CD4-positive, alpha-beta T cell (primary cell): ENCODE measurements at regions not wholly inside any gene's neighbourhood (a gene's known extent, or its start where the extent isn't known, plus 50 kb on each side); places are given as distances from the start of the nearest gene placed in this dataset.

Source experiments
- ATAC-seq: fragments of 200-7000 bp; cut with Tn5 transposase; one replicate; pipeline ENCODE4 v1.10.0; 2022; ENCODE audit warnings: mild to moderate bottlenecking; ENCODE audit not compliant: poor library complexity
- CTCF ChIA-PET: fragments of 350-600 bp; sonication (Branson Sonifier 250); formaldehyde crosslinking; loops from one replicate; lab custom pipeline; 2021; ENCODE audit warnings: antibody characterized with exemption, inconsistent platforms; lab: Charles Lee
- POLR2A ChIA-PET: fragments of 350-600 bp; sonication (Branson Sonifier 250); formaldehyde crosslinking; loops from one replicate; lab custom pipeline; 2021; ENCODE audit warnings: antibody characterized with exemption, inconsistent platforms; lab: Charles Lee
- DNase-seq, 14 experiments: peaks; one replicate each; pipeline ENCODE4 v3.0.0-alpha.2; 2013 to 2020; ENCODE audit warnings: mixed read lengths in 2 of 14
- H3K27ac ChIP-seq, 2 donors: one replicate each; pipeline versions ENCODE4 v1.5.1 to v1.7.0; 2013; ENCODE audit warnings: low read length in 2 of 2, low read depth in 1 of 2, mild to moderate bottlenecking in 1 of 2
- H3K27me3 ChIP-seq, 2 experiments: 1 replicate in 1 of 2; 2 replicates in 1 of 2; pipeline versions ENCODE4 v1.6.1 to v1.7.0; 2013; ENCODE audit warnings: low read length in 2 of 2, control low read depth in 1 of 2, mild to moderate bottlenecking in 1 of 2, moderate library complexity in 1 of 2; ENCODE audit not compliant: insufficient read depth in 2 of 2, control insufficient read depth in 1 of 2
- H3K36me3 ChIP-seq: one replicate; pipeline ENCODE4 v1.6.1; 2013; ENCODE audit warnings: low read length, control low read depth; ENCODE audit not compliant: insufficient read depth
- H3K4me1 ChIP-seq: one replicate; pipeline ENCODE4 v1.6.1; 2013; ENCODE audit warnings: low read length, control low read depth; ENCODE audit not compliant: insufficient read depth
- H3K4me3 ChIP-seq: one replicate; pipeline ENCODE4 v1.5.1; 2013; ENCODE audit warnings: mild to moderate bottlenecking, low read length, moderate library complexity
- H3K9me3 ChIP-seq, 2 experiments: 1 replicate in 1 of 2; 2 replicates in 1 of 2; pipeline versions ENCODE4 v1.6.1 to v1.7.0; 2013; ENCODE audit warnings: low read length in 2 of 2, mild to moderate bottlenecking in 2 of 2, control low read depth in 1 of 2, moderate library complexity in 1 of 2; ENCODE audit not compliant: control insufficient read depth in 1 of 2, insufficient read depth in 1 of 2
- H3K27ac Mint-ChIP-seq: one replicate; pipeline ENCODE4 v1.8.0; 2020; ENCODE audit warnings: mixed read lengths
- H3K27me3 Mint-ChIP-seq: one replicate; pipeline ENCODE4 v1.8.0; 2021; ENCODE audit warnings: mixed read lengths
- H3K36me3 Mint-ChIP-seq: one replicate; pipeline ENCODE4 v1.8.0; 2021; ENCODE audit warnings: low read depth, mixed read lengths
- H3K4me1 Mint-ChIP-seq: one replicate; pipeline ENCODE4 v1.8.0; 2021; ENCODE audit warnings: low read depth, mixed read lengths
- H3K4me3 Mint-ChIP-seq: one replicate; pipeline ENCODE4 v1.8.0; 2020; ENCODE audit warnings: mild to moderate bottlenecking, mixed read lengths
- H3K9me3 Mint-ChIP-seq: one replicate; pipeline ENCODE4 v1.8.0; 2020; ENCODE audit warnings: mixed read lengths
- CTCF ChIP-seq: fragments of 200-600 bp; IDR thresholded peaks from one replicate; pipeline ENCODE4 v1.8.0; 2022; ENCODE audit warnings: antibody characterized with exemption, mild to moderate bottlenecking
- intact Hi-C, 2 experiments: fragments of 100-400 bp; cut with DNase I in 1 of 2; cut with micrococcal nuclease in 1 of 2; formaldehyde crosslinking; loops; one replicate each; pipeline versions ENCODE4 v1.15.1 to v1.9.0; 2023 to 2025; cut with DNase I, micrococcal nuclease

GRCh38 chr13:38539632-38540031 lies 147.2 kb upstream of the FREM2 start:
- Mint-ChIP-seq H3K27me3 (no peaks in the 10 kb centered on the region), H3K4me3 (no peak overlapping the region), H3K9me3 (no peaks in the 10 kb centered on the region), H3K4me1 (no peaks in the 10 kb centered on the region), H3K36me3 (no peaks in the 10 kb centered on the region), H3K27ac (no peak overlapping the region)
- H3K27me3 ChIP-seq: no peaks in the 10 kb centered on the region
- CTCF ChIA-PET: interaction anchor here (0.9 kb wide), 1 partner anchor 14 kb away, joined by 3 read pairs; no protein-coding TSS in a partner anchor
- POLR2A ChIA-PET: no interaction called here
- TF ChIP-seq CTCF: no peak
- H3K4me1 ChIP-seq: no peaks in the 10 kb centered on the region
- H3K36me3 ChIP-seq: no peaks in the 10 kb centered on the region
- no peak overlapping the region for H3K4me3 ChIP-seq
- DNase-seq (no peak), ATAC-seq (no peak)
- H3K27ac ChIP-seq: no peak overlapping the region
- intact Hi-C loops: no loop called here
- no peaks in the 10 kb centered on the region for H3K9me3 ChIP-seq

DNA sequence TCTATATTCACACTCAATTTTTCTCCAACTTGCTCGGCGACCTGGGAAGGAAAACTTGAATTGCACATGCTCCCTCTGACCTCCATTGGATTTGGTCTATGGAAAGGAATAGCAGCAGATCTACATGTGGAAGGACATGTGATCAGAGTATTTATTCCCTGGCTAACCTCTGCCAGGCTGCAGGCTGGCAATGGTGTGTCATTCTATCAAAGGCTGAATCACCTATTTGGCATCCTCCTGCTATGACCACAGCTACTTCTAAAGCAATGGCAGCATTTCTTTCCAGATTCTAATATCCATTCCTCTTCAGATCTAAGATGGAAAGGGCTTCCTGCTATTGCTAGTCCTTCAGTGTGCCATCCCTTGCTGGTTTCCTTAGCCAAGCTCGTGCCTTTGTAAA lies 144.3 kb upstream of the FREM2 start:
- intact Hi-C loops: no loop called here
- ATAC-seq (no peak), DNase-seq (no peak)
- ChIA-PET POLR2A (no interaction called here), CTCF (no interaction called here)
- Histone ChIP-seq H3K27ac (no peak overlapping the region), H3K27me3 (no peaks in the 10 kb centered on the region), H3K9me3 (no peaks in the 10 kb centered on the region), H3K36me3 (no peaks in the 10 kb centered on the region), H3K4me1 (no peaks in the 10 kb centered on the region), H3K4me3 (no peak overlapping the region)
- no peaks in the 10 kb centered on the region for H3K9me3 Mint-ChIP-seq
- H3K27me3 Mint-ChIP-seq: no peaks in the 10 kb centered on the region
- H3K27ac Mint-ChIP-seq: no peak overlapping the region
- no peak overlapping the region for H3K4me3 Mint-ChIP-seq
- H3K4me1 Mint-ChIP-seq: no peaks in the 10 kb centered on the region
- no peak for TF ChIP-seq CTCF
- no peaks in the 10 kb centered on the region for H3K36me3 Mint-ChIP-seq

DNA sequence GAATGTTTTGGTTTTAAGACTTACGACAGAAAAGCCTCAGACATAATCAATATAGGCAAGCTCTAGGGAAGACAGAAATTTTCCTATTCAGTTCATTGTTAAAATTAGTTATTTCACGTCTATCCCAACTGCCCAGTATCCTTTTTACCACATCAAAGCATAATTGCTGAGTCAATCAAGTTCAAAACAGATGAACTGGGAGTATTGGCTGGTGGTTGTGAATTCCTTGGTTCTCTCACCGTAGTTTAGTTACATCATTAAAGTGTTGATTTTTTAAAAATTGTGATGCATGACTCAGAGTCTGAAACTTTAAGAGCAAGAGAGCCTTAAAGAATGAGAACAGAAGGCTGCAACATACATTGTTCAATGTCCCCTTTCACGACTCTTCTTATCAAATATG lies 143.3 kb upstream of the FREM2 start:
- ATAC-seq (no peak), DNase-seq (no peak)
- TF ChIP-seq CTCF: no peak

More for the DNA sequence above, 143.3 kb upstream of the FREM2 start:
- Histone ChIP-seq H3K27ac (no peak overlapping the region), H3K9me3 (no peaks in the 10 kb centered on the region), H3K36me3 (no peaks in the 10 kb centered on the region), H3K27me3 (no peaks in the 10 kb centered on the region), H3K4me1 (no peaks in the 10 kb centered on the region), H3K4me3 (no peak overlapping the region)
- no peaks in the 10 kb centered on the region for H3K4me1 Mint-ChIP-seq
- POLR2A ChIA-PET: no interaction called here
- CTCF ChIA-PET: no interaction called here
- H3K27me3 Mint-ChIP-seq: no peaks in the 10 kb centered on the region
- no peak overlapping the region for H3K27ac Mint-ChIP-seq
- intact Hi-C loops: no loop called here
- H3K9me3 Mint-ChIP-seq: peaks cover 5% of the 10 kb centered on the region
- H3K4me3 Mint-ChIP-seq: no peak overlapping the region
- H3K36me3 Mint-ChIP-seq: no peaks in the 10 kb centered on the region
